GM12874 (cell line): ENCODE measurements at regions not wholly inside any gene's neighbourhood (a gene's known extent, or its start where the extent isn't known, plus 50 kb on each side); places are given as distances from the start of the nearest gene placed in this dataset.

ENCODE experiments used
- TF ChIP-seq, protein P1 (sequence below): IDR thresholded peaks from 2 replicates; pipeline ENCODE4 v1.5.1; 2011; ENCODE audit warnings: low read depth, mild to moderate bottlenecking, control low read depth, low read length, moderate library complexity; ENCODE audit not compliant: insufficient read depth

DNA sequence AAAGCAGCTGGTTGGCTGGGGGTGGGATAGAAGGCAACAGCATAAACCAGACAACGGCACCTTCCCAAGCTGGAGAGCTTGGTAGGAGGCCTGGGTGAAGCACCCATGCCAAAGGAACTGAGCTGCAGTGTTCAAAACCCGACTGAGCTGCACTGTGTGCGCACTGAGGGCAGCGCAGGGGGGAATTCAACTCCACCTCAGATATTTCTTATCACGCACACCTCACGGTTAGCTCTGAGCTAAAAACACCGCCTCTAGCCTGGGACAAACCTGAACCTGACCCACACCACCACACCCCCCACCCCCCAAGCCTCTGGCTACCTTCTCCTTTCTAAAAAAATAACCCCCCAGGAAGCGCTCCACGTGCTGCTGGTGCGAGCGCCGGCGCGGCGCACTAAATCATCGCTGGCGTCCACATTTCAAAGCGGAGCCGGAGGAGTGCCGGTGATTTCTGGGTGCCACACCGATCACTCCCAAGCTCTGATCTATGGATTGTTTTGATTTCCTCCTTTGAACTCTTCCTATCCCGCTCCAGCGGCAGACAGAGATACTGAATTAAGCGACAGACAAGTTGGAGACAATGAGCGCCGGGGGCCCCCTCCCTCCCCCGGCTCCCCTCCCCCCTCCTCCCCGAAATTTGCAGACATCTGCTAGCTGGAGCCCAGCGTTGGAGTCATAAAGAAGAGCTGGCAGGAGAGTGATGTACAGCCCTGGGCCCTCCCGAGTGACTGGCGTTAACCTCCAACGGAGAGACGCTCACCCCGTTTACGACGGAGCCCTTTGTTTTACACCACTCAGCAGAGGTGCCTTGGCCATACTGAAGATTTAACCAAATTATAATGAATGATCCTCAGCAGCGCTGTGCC lies 85.0 kb downstream of the NOG start:
- TF ChIP-seq, protein P1, sequence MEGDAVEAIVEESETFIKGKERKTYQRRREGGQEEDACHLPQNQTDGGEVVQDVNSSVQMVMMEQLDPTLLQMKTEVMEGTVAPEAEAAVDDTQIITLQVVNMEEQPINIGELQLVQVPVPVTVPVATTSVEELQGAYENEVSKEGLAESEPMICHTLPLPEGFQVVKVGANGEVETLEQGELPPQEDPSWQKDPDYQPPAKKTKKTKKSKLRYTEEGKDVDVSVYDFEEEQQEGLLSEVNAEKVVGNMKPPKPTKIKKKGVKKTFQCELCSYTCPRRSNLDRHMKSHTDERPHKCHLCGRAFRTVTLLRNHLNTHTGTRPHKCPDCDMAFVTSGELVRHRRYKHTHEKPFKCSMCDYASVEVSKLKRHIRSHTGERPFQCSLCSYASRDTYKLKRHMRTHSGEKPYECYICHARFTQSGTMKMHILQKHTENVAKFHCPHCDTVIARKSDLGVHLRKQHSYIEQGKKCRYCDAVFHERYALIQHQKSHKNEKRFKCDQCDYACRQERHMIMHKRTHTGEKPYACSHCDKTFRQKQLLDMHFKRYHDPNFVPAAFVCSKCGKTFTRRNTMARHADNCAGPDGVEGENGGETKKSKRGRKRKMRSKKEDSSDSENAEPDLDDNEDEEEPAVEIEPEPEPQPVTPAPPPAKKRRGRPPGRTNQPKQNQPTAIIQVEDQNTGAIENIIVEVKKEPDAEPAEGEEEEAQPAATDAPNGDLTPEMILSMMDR, result no peak

DNA sequence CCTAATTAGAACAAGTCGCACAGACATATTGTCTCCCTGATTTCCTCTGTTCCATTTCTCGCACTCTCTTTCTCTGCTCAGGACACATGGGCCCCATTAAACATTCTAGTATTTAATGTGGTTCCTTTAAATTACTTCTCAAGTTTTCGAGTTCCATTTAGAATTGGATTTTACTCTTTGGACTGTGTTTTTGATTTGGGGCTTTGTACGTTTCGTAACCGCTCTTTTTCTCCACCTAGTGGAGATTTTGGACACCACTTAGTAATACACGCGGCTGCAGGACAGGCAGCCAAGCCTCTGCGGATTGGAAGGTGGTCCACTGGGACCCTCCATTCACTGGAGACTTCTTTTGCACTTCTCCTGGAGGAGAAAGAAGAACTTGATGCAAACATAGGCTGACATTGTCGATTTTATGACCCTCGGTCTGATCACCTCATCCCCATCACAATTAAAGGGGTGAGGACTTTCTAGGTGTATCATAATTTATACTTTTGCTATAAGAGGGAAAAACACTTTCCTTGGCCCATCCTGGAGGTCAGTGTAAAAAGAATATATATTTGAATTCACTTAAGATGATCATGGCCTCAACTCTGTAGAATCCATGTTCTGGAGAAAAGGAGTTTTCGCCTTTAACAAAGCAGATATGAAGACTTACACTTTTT lies 85.7 kb downstream of the NOG start:
- TF ChIP-seq, protein P1, result peak; percentile 41

DNA sequence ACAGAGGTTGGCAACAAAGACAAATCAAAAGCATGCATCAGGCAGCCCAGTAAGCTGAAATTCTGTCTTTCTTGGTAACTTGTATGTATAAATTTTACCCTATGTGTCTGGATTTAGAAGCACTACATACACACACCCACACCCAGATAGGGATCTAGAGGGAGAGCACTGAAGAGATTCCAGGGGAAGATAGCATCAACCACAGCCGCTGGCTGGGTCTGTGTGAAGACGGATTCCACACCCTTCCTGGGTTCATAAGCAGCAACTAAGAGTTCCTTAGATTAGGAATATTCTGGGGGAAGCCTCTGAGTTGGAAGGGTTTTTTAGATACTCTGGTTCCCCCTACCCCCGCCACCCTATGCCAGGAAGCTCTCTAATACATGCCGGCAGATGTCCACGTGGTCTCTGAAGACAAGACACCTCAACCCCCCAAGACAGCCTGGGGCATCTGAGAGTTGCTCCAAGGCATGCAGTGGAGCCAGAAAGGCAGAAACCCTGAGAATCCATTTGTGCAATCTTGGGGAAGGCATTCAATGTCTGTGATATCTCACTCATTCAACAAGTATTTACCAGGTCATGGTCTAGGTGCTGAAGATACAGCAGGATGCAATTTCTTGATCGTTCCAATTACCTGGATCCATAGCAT lies 86.4 kb downstream of the NOG start:
- TF ChIP-seq, protein P1, result no peak

DNA sequence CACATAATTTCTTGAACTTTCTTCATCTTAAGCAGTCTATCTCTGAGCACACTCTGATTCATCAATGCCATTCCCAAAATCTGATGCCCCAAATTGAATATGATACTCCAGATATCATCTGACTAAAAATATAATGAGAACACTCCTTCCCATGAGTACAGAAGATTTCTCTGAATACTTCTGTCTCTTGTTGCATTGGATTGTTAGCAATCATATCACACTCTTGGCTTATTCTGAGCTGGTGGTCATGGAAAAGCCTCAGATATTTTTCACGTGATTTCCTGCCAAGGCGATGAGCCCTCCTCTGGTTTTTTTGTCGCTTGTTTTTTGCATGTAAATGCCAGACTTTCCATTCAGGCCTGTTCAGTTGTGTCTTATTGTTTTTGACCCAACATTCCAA lies 87.2 kb downstream of the NOG start:
- TF ChIP-seq, protein P1, result no peak

DNA sequence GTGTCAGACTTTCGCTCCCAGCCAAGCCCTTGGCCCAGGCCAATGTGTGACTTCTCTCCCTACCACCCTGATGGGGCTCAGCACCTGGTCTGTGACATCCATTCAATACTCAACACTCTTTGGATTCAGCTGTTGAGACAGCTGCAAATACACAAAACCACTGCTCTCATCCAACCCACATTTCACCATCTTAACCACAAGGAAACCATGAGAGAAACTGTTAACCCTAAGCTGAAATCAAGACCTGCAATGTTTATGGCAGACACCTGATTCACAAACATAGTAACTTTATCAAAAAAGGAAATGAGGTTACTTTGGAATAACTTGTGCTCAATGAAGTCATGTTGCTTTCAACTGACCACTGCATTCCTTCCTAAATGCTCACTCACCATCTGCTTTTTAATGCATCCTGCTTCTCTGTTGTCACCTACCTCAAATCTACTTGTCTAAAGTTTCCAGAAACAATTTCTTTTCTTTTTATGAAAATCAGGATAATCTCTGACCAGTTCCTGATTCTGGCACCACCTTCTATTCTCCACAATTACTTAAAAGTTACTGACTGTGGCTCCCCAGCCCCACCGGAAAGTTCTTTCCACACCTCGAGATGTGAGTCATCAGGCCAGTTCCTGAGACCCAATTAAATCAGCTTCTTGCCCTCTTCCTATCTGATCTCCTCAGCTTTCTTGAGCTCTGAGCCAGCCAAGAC lies 88.2 kb downstream of the NOG start:
- TF ChIP-seq, protein P1, result no peak

DNA sequence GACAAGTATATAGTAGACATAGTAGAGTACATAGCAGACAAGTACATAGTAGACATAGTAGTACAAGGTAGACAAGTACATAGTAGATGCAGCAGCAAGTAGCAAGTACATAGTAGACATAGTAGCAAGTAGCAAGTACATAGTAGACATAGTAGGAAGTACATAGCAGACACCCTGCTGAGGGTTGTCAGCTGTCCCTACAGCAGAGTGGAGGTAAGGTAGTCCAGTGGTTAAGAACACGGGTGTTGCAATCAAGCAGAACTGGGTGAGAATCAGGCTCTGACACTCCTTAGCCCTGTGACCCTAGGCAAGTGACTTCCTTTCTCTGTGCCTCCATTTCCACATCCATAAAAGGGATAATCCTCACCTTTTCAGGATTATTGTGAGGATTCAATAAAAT lies 94.7 kb downstream of the NOG start:
- TF ChIP-seq, protein P1, result no peak
